ENCODE measurements at regions not wholly inside any gene's neighbourhood (a gene's known extent, or its start where the extent isn't known, plus 50 kb on each side); places are given as distances from the start of the nearest gene placed in this dataset.

DNA sequence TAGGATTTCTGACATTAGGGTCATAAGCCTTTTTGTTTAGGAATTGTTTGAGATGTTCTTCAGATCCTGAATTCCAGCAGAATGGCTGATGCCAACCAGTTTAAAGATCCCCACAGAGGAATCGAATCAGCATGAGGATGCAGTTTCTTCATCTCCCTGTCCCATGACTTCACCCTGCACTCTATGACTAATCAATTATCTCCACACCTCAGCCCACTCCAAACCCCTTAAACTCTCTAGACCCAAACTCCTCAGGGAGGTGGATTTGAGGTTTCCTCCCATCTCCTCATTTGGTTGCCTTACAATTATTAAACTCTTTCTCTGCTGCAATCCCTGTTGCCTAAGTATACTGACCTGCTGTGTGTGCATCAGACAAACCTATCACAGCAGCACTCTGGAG lies 86.5 kb upstream of the CRY1 start:
- intact Hi-C loops (cut with micrococcal nuclease) = no loop called here
- H3K79me2 ChIP-seq (ENCODE audit: control insufficient read depth, insufficient read depth, low read length) = no peaks in the 10 kb centered on the region
- CTCF ChIA-PET (ENCODE audit: low intra/inter-chr PET ratio) = no interaction called here
- DNase-seq (ENCODE audit: extremely low read depth in 1 of 4, low spot score in 3 of 4) = no peak
- ATAC-seq = no peak
- H3K36me3 ChIP-seq (ENCODE audit: control insufficient read depth, insufficient read depth, low read length) = no peaks in the 10 kb centered on the region
- in situ Hi-C loops (cut with MboI) = no loop called here
- peaks cover 2 to 5% of the 10 kb centered on the region in 2 experiments; a peak in 3 of 5 replicates for H3K27me3 ChIP-seq (ENCODE audit: control insufficient read depth in 2 of 2, insufficient read depth in 2 of 2, low read length in 2 of 2)
- no peak for TF ChIP-seq NR1H2 (CRISPR knock-in tag; IDR thresholded peaks at IDR 0.05)
- no peak for TF ChIP-seq PYGO2 (tag; IDR thresholded peaks at IDR 0.05)
- TF ChIP-seq MEIS2 (IDR thresholded peaks at IDR 0.05; ENCODE audit: partially characterized antibody) = no peak
- no peak for TF ChIP-seq RBM14 (IDR thresholded peaks at IDR 0.05; ENCODE audit: borderline replicate concordance, insufficient read depth, low read depth, low read length)
- TF ChIP-seq HNRNPUL1 (IDR thresholded peaks at IDR 0.05; ENCODE audit: low read length) = no peak
- no peak for TF ChIP-seq KLF13 (tag; IDR thresholded peaks at IDR 0.05; ENCODE audit: borderline replicate concordance, low read depth)
- TF ChIP-seq THRAP3 (IDR thresholded peaks at IDR 0.05; ENCODE audit: borderline replicate concordance) = no peak
- no peak for TF ChIP-seq EP400 (IDR thresholded peaks at IDR 0.05)
- no peak for TF ChIP-seq ZNF384 (IDR thresholded peaks at IDR 0.05; ENCODE audit: low read depth, low read length)
- TF ChIP-seq MAFF (IDR thresholded peaks at IDR 0.05; ENCODE audit: low read length) = no peak
- TF ChIP-seq ELF4 (CRISPR knock-in tag; IDR thresholded peaks at IDR 0.05) = no peak
- TF ChIP-seq NFYB (IDR thresholded peaks at IDR 0.05; ENCODE audit: extremely low read depth, insufficient read length) = no peak
- TF ChIP-seq, protein P1, sequence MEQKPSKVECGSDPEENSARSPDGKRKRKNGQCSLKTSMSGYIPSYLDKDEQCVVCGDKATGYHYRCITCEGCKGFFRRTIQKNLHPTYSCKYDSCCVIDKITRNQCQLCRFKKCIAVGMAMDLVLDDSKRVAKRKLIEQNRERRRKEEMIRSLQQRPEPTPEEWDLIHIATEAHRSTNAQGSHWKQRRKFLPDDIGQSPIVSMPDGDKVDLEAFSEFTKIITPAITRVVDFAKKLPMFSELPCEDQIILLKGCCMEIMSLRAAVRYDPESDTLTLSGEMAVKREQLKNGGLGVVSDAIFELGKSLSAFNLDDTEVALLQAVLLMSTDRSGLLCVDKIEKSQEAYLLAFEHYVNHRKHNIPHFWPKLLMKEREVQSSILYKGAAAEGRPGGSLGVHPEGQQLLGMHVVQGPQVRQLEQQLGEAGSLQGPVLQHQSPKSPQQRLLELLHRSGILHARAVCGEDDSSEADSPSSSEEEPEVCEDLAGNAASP (IDR thresholded peaks at IDR 0.05) = no peak
- TF ChIP-seq ZNF41 (CRISPR knock-in tag; conservative IDR thresholded peaks at IDR 0.05) = no peak
- TF ChIP-seq FOXJ2 (tag; IDR thresholded peaks at IDR 0.05) = no peak
- no peak for TF ChIP-seq ZNF561 (CRISPR knock-in tag; conservative IDR thresholded peaks at IDR 0.05)
- TF ChIP-seq ZSCAN29 (IDR thresholded peaks at IDR 0.05) = no peak
- TF ChIP-seq MCM3 (IDR thresholded peaks at IDR 0.05) = no peak
- TF ChIP-seq ZNF780A (CRISPR knock-in tag; IDR thresholded peaks at IDR 0.05) = no peak
- no peak for TF ChIP-seq TAF1 (IDR thresholded peaks at IDR 0.05; ENCODE audit: control insufficient read depth, extremely low read depth, insufficient read depth, low read length, severe bottlenecking)
- 0% methylated on average over 1 of the region's 1 CpG for WGBS (ENCODE audit: insufficient coverage, low coverage, missing lambda C conversion rate)
- POLR2A ChIA-PET = no interaction called here
- no peak overlapping the region for H3K27ac ChIP-seq (ENCODE audit: extremely low read depth, low read depth, low read length)
- H3K4me2 ChIP-seq (ENCODE audit: insufficient read depth, low read length) = no peak overlapping the region
- BruUV-seq (replicated peaks) = no TSS peak
- H3K4me3 ChIP-seq = no peak overlapping the region
- H3K9me1 ChIP-seq (ENCODE audit: control insufficient read depth, insufficient read depth, low read length) = no peaks in the 10 kb centered on the region
- no peak for FAIRE-seq
- no peaks in the 10 kb centered on the region for H3K4me1 ChIP-seq (replicated peaks in 1 of 2; ENCODE audit: control insufficient read depth in 2 of 2, insufficient read depth in 2 of 2, low read length in 2 of 2)
- no peak overlapping the region for H3K9ac ChIP-seq (ENCODE audit: insufficient read depth in 1 of 2, low read depth in 2 of 2, low read length in 2 of 2)
- H3K9me3 ChIP-seq (replicated peaks; ENCODE audit: control insufficient read depth, insufficient read depth, low read depth, low read length) = no peaks in the 10 kb centered on the region
- H4K20me1 ChIP-seq (replicated peaks; ENCODE audit: control insufficient read depth, insufficient read depth, low read length) = no peaks in the 10 kb centered on the region
- H2AFZ ChIP-seq (ENCODE audit: low read depth, low read length) = no peak overlapping the region
